ENCODE measurements at regions not wholly inside any gene's neighbourhood (a gene's known extent, or its start where the extent isn't known, plus 50 kb on each side); places are given as distances from the start of the nearest gene placed in this dataset.
A peak's percentile ranks its signal among the peaks of the same experiment; 100 is the strongest.

DNA sequence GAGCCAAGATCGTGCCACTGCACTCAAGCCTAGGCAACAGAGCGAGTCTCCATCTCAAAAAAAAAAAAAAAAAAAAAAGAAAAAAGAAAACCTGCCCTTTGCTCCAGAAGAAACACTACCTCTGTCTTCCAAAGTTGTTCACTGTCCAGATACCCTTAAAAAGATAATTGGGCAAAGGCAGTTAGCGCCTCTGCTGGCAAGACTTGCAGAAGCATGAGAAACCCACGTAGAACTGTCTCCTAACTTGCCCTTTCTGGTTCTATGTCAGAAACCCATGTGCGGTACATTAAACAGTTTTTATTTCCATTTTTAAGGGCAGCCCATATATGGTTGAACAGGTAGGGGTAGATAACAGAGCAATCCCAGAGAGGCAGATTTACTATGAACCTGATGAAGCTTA is 1026.4 kb downstream of the ROBO2 start:
- TF ChIP-seq, protein P1, sequence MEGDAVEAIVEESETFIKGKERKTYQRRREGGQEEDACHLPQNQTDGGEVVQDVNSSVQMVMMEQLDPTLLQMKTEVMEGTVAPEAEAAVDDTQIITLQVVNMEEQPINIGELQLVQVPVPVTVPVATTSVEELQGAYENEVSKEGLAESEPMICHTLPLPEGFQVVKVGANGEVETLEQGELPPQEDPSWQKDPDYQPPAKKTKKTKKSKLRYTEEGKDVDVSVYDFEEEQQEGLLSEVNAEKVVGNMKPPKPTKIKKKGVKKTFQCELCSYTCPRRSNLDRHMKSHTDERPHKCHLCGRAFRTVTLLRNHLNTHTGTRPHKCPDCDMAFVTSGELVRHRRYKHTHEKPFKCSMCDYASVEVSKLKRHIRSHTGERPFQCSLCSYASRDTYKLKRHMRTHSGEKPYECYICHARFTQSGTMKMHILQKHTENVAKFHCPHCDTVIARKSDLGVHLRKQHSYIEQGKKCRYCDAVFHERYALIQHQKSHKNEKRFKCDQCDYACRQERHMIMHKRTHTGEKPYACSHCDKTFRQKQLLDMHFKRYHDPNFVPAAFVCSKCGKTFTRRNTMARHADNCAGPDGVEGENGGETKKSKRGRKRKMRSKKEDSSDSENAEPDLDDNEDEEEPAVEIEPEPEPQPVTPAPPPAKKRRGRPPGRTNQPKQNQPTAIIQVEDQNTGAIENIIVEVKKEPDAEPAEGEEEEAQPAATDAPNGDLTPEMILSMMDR (IDR thresholded peaks at IDR 0.05; ENCODE audit: insufficient read depth, missing control alignments) = no peak
- FAIRE-seq (no peak), DNase-seq (ENCODE audit: insufficient read length, low spot score) (no peak)

DNA sequence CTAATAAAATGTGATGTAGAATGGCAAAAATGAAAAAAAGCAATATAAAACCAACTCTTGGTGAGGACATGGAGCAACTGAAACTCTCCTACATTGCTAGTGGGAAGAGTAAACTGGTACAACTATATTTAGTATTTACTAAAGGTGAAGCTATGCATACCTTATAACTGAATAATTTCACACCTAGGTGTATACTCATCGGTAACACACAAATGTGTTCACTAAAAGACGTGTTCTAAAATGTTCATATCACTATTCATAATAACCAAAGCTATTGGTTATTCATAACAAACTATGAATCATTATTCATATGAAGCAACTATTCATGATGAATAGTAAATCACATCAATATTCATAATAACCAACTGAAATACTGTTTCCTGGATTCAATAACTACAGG is 1030.3 kb downstream of the ROBO2 start:
- TF ChIP-seq, protein P1 (IDR thresholded peaks at IDR 0.05; ENCODE audit: insufficient read depth, missing control alignments) = no peak
- DNase-seq (ENCODE audit: insufficient read length, low spot score) = no peak
- peak; percentile 76 for FAIRE-seq

DNA sequence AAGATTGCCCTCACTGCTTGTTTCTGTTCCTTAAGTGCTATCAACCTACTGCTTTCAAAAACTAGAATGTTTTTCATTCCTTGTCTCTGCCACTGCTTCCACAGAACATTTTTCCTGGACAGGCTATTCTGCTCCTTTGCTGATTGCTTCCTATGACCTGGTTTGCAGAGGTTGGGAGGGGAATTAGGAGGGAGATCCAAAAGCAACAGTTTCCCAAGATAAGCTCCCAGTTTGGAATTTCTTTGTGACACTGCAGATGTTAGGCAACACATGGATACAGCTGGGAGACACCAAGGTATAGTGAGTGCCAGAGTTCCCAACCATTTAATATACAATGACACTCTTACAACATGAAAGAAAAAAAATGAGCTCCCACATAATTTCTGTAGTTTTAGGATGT is 1036.5 kb downstream of the ROBO2 start:
- TF ChIP-seq, protein P1 (IDR thresholded peaks at IDR 0.05; ENCODE audit: insufficient read depth, missing control alignments) = no peak
- DNase-seq (ENCODE audit: insufficient read length, low spot score) (no peak), FAIRE-seq (no peak)

DNA sequence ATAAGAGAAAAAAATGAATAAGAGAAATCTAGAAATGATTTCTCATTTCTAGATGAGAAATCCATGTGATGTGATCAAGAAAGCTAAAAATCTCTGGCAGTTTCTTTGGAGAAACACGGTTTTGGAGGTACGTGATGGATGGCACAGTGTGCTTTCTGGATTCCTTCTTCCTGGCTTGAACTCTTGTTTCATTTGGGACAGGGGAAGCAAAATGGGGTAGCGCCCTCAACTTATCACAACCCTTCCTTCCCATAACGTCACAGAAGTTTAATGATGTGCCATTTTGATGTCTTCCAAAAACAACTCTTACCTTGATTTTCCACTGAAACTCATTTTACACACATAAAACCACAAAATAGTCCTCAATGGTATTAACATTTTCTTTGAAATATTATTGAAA is 1037.3 kb downstream of the ROBO2 start:
- DNase-seq (ENCODE audit: insufficient read length, low spot score) = no peak
- TF ChIP-seq, protein P1 (IDR thresholded peaks at IDR 0.05; ENCODE audit: insufficient read depth, missing control alignments) = no peak

DNA sequence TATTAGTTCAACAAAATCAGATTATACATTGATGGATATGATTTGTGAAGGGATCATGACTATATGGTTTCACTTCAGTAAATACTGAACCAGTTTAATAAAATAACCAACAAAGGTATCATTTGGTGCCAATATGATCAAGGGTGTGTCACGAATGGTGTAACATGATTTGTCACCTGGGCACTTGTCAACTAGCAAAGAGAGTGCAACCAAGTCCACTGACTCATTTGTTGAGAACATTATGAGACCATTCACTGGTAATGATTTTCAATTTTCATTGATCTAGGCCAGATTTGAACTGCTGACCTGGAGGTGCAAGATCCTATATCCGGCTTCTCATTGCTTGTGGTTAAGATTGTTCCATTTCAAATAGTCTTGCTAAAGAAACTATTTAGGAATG is 1037.9 kb downstream of the ROBO2 start:
- FAIRE-seq = no peak

More for the DNA sequence above, 1037.3 kb downstream of the ROBO2 start:
- no peak for FAIRE-seq

DNA sequence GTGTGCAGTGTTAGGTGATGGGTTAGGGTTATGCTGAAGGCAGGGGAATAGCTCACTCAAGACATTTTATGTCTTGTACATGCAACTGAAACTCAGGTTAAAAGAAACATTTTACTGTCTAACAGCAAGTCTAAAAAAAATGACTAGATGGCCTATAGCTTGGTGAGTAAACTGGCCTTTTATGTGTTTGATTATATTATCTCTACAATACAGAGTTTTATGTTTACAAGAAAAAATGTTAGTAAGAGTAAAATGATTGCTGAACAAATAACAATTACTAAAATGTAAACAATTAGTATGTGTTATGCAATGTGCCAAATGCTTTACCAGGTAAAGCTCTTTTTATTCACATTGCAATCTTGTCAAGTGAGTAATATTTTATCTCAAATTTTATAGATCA is 1039.6 kb downstream of the ROBO2 start:
- DNase-seq (ENCODE audit: insufficient read length, low spot score) (no peak), FAIRE-seq (no peak)
- TF ChIP-seq, protein P1 (IDR thresholded peaks at IDR 0.05; ENCODE audit: insufficient read depth, missing control alignments) = no peak

More for the DNA sequence above, 1037.9 kb downstream of the ROBO2 start:
- TF ChIP-seq, protein P1 (IDR thresholded peaks at IDR 0.05; ENCODE audit: insufficient read depth, missing control alignments) = no peak
- DNase-seq (ENCODE audit: insufficient read length, low spot score) = no peak

DNA sequence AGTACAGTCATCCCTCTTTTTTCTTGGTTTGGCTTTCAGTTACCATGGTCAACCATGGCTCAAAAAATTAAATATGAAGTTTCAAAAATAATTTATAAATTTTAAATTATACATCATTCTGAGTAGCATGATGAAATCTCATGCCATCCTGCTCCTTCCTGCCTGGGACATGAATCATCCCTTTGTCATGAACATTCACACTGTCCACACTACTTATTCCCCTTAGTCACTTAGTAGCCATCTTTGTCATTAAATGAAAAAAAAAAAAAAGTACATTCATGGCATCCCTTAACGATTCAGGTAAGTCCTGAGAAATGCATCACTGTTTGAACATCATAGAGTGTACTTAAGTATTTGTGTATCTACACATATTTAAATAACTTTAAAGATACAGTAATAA is 1046.3 kb downstream of the ROBO2 start:
- TF ChIP-seq, protein P1 (IDR thresholded peaks at IDR 0.05; ENCODE audit: insufficient read depth, missing control alignments) = no peak
- FAIRE-seq (no peak), DNase-seq (ENCODE audit: insufficient read length, low spot score) (no peak)

Data from D721Med (cell line).